MM.1S (cell line): ENCODE measurements at regions not wholly inside any gene's neighbourhood (a gene's known extent, or its start where the extent isn't known, plus 50 kb on each side); places are given as distances from the start of the nearest gene placed in this dataset.

Experiments used
- DNase-seq: peaks from one replicate; pipeline ENCODE4 v3.0.0-alpha.2; 2015
- H2AFZ ChIP-seq: fragments of 300-600 bp; sonication (generic); 2 replicates; pipeline ENCODE4 v1.6.0; 2016; ENCODE audit warnings: antibody characterized with exemption, low read length
- H3F3A ChIP-seq: fragments of 300-600 bp; sonication (generic); 2 replicates; pipeline ENCODE4 v1.6.1; 2016; ENCODE audit warnings: mild to moderate bottlenecking, antibody characterized with exemption, low read length, moderate library complexity, mixed read lengths; ENCODE audit not compliant: insufficient read depth
- H3K27ac ChIP-seq: fragments of 300-600 bp; sonication (generic); 2 replicates; pipeline ENCODE4 v1.5.1; 2016; ENCODE audit warnings: mild to moderate bottlenecking, low read length
- H3K27me3 ChIP-seq: fragments of 300-600 bp; sonication (generic); replicated peaks from 2 replicates; pipeline ENCODE4 v1.6.0; 2016; ENCODE audit warnings: low read length; ENCODE audit not compliant: insufficient read depth
- H3K36me3 ChIP-seq: fragments of 300-600 bp; sonication (generic); replicated peaks from 2 replicates; pipeline ENCODE4 v1.6.1; 2016; ENCODE audit warnings: mild to moderate bottlenecking, low read length, mixed read lengths; ENCODE audit not compliant: insufficient read depth
- H3K4me1 ChIP-seq: fragments of 300-600 bp; sonication (generic); 2 replicates; pipeline ENCODE4 v1.6.1; 2016; ENCODE audit warnings: low read length, mixed read lengths
- H3K4me2 ChIP-seq: fragments of 300-600 bp; sonication (generic); 2 replicates; pipeline ENCODE4 v1.6.0; 2016; ENCODE audit warnings: low read depth, low read length
- H3K4me3 ChIP-seq: fragments of 300-600 bp; sonication (generic); 2 replicates; pipeline ENCODE4 v1.5.1; 2016; ENCODE audit warnings: low read length, mixed read lengths
- H3K79me2 ChIP-seq: fragments of 300-600 bp; sonication (generic); 2 replicates; pipeline ENCODE4 v1.6.1; 2016; ENCODE audit warnings: mixed run types, low read length, mixed read lengths
- H3K9ac ChIP-seq: fragments of 300-600 bp; sonication (generic); 2 replicates; pipeline ENCODE4 v1.6.1; 2016; ENCODE audit warnings: low read length, mixed read lengths
- H3K9me2 ChIP-seq: fragments of 300-600 bp; sonication (generic); replicated peaks from 2 replicates; pipeline ENCODE4 v1.6.1; 2016; ENCODE audit warnings: mild to moderate bottlenecking, low read length, mixed read lengths; ENCODE audit not compliant: insufficient read depth
- H3K9me3 ChIP-seq: fragments of 300-600 bp; sonication (generic); replicated peaks from 2 replicates; pipeline ENCODE4 v1.6.1; 2016; ENCODE audit warnings: mild to moderate bottlenecking, low read length, mixed read lengths; ENCODE audit not compliant: insufficient read depth
- H4K20me1 ChIP-seq: fragments of 300-600 bp; sonication (generic); 2 replicates; pipeline ENCODE4 v1.6.1; 2016; ENCODE audit warnings: mild to moderate bottlenecking, low read length, moderate library complexity, mixed read lengths; ENCODE audit not compliant: insufficient read depth
- EZH2 ChIP-seq: fragments of 300-600 bp; sonication (generic); optimal IDR thresholded peaks from 2 replicates; pipeline ENCODE3; 2017; ENCODE audit warnings: low read depth, mild to moderate bottlenecking, antibody characterized with exemption, low read length, mixed read lengths
- EZH2phosphoT487 ChIP-seq: fragments of 300-600 bp; sonication (generic); IDR thresholded peaks from 2 replicates; pipeline ENCODE4 v1.6.1; 2018; ENCODE audit warnings: antibody characterized with exemption, low read length
- TF ChIP-seq, protein P1 (sequence below): fragments of 300-600 bp; sonication (generic); IDR thresholded peaks from 2 replicates; pipeline ENCODE4 v1.5.1; 2016; ENCODE audit warnings: antibody characterized with exemption, low read length, mixed read lengths

DNA sequence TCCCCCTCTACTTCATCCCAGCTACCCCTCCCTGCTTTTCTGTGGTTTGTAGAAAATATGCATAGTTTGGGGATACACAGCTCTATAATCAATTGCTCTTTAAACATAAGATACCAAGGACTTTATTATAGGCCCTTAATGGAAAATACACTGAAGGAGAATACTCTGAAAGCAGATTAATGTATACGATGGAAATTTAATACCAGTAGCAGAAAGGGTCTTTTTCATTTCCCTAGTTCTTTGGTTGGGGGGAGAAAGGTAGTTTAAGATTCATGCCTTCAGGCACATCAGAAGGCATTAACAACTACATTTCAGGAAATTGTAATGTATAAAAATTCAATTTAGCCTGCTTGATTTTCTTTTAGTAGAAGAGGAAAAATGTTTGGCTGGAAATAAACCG is 452.9 kb upstream of the ZNF608 start:
- no peaks in the 10 kb centered on the region for H3K79me2 ChIP-seq
- H3K4me1 ChIP-seq, result no peaks in the 10 kb centered on the region
- H3K27ac ChIP-seq, result no peak overlapping the region
- H3K9me2 ChIP-seq, result no peaks in the 10 kb centered on the region
- no peaks in the 10 kb centered on the region for H3K36me3 ChIP-seq
- no peak overlapping the region for H3K4me3 ChIP-seq
- H3F3A ChIP-seq, result no peaks in the 10 kb centered on the region
- H2AFZ ChIP-seq, result no peak overlapping the region
- no peak for DNase-seq
- H3K27me3 ChIP-seq, result no peaks in the 10 kb centered on the region
- H3K9ac ChIP-seq, result no peak overlapping the region
- no peaks in the 10 kb centered on the region for H4K20me1 ChIP-seq
- H3K9me3 ChIP-seq, result no peaks in the 10 kb centered on the region
- no peak overlapping the region for H3K4me2 ChIP-seq
- no peak for TF ChIP-seq EZH2
- TF ChIP-seq, protein P1, sequence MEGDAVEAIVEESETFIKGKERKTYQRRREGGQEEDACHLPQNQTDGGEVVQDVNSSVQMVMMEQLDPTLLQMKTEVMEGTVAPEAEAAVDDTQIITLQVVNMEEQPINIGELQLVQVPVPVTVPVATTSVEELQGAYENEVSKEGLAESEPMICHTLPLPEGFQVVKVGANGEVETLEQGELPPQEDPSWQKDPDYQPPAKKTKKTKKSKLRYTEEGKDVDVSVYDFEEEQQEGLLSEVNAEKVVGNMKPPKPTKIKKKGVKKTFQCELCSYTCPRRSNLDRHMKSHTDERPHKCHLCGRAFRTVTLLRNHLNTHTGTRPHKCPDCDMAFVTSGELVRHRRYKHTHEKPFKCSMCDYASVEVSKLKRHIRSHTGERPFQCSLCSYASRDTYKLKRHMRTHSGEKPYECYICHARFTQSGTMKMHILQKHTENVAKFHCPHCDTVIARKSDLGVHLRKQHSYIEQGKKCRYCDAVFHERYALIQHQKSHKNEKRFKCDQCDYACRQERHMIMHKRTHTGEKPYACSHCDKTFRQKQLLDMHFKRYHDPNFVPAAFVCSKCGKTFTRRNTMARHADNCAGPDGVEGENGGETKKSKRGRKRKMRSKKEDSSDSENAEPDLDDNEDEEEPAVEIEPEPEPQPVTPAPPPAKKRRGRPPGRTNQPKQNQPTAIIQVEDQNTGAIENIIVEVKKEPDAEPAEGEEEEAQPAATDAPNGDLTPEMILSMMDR, result no peak
- TF ChIP-seq EZH2phosphoT487, result no peak

DNA sequence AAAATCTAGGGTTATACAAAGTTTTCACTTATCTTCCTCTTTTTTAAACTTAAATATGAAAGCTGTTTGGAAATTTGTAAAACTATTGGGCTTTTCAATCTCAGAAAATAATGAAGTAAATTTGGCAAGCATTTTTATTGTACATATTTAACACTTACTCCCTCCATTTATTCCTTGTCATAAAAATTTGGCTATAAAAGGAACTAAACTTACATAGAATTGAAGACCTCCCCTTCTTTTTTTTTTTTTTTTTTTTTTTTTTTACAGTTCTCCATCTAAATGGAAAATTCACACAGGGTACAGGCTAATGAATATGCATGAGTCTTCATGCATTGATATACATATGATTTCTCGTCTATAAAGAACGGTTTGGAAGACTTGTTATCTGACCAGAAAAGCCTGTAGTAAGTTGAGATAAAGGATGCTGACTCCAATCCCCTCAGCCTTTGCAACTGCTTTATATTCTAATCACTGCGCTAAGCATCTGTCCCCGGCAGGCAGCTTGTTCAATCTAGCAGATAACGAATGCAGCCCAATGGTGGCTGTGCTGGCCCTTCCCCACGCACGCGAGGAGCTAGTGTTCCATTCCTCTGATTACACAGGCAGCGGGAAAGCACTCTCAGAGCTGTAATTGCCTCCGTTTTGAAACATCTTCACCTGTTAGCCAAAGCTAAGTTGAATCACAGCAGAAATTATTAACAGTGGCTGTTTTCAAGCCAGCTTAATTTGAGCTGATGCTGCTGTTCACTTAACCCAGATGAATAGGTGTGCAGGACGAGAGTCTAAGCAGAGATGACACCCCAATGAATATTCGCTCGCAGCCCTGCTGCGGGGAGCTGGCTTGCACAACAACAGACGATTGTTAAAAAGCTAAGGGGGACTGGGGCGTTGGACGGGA is 453.8 kb upstream of the ZNF608 start:
- no peak overlapping the region for H2AFZ ChIP-seq

DNA sequence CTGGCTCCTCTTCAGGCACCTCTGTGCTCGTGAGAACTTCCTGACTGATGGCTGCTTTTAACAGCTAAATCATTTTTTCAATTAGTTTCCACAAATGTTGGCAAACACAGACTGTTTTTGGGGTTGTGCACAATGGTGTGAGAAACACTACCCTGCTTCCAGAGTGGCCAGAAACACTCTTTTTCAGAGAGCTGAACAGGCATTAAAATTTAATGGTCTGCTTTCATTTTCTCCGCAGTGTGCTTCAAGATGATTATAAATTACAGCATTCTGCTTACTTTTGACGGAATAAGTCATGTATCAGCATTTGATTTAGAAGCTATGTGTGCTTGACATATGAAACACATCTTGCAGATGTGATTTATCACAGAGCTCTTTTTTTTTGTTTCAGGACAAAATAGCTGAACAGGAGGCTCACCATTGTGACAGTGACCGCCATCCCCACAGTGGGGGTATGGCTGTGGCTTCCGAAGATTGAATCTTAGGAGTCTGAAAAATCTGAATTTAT is 454.5 kb upstream of the ZNF608 start:
- Histone ChIP-seq H3K9me3 (no peaks in the 10 kb centered on the region), H3K4me2 (no peak overlapping the region), H3K27ac (no peak overlapping the region), H3K27me3 (no peaks in the 10 kb centered on the region), H3K4me1 (no peaks in the 10 kb centered on the region), H3K9ac (no peak overlapping the region), H3K4me3 (no peak overlapping the region), H3F3A (no peaks in the 10 kb centered on the region), H4K20me1 (no peaks in the 10 kb centered on the region), H3K9me2 (no peaks in the 10 kb centered on the region), H2AFZ (no peak overlapping the region), H3K36me3 (no peaks in the 10 kb centered on the region), H3K79me2 (no peaks in the 10 kb centered on the region)
- no peak for DNase-seq
- TF ChIP-seq EZH2 (no peak), EZH2phosphoT487 (no peak)
- TF ChIP-seq, protein P1, result no peak

More for the DNA sequence above, 453.8 kb upstream of the ZNF608 start:
- Histone ChIP-seq H3K4me3 (no peak overlapping the region), H3K9me2 (no peaks in the 10 kb centered on the region), H3K36me3 (no peaks in the 10 kb centered on the region), H4K20me1 (no peaks in the 10 kb centered on the region), H3K79me2 (no peaks in the 10 kb centered on the region), H3F3A (no peaks in the 10 kb centered on the region), H3K27me3 (no peaks in the 10 kb centered on the region), H3K9ac (no peak overlapping the region), H3K4me1 (no peaks in the 10 kb centered on the region), H3K27ac (no peak overlapping the region), H3K4me2 (no peak overlapping the region), H3K9me3 (no peaks in the 10 kb centered on the region)
- no peak for TF ChIP-seq EZH2
- no peak for TF ChIP-seq EZH2phosphoT487
- TF ChIP-seq, protein P1, result no peak
- DNase-seq, result no peak
